ENCODE measurements at regions not wholly inside any gene's neighbourhood (a gene's known extent, or its start where the extent isn't known, plus 50 kb on each side); places are given as distances from the start of the nearest gene placed in this dataset.

DNA sequence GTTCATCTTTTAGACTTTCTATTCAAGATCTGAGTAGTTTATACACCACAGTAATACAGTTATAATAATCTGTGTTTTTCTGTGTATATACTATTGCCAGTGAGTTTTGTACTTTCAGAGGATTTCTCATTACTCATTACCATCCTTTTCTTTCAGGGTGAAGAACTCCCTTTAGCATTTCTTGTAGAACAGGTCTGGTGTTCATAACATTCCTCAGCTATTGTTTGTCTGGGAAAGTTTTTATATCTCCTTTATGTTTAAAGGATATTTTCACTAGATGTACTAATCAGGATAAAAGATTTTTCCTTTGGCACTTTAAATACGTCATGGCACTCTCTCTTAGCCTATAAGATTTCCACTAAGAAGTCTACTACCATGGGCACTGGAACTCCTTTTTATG lies 705.5 kb downstream of the SLC4A3 start:
- TF ChIP-seq, protein P1, sequence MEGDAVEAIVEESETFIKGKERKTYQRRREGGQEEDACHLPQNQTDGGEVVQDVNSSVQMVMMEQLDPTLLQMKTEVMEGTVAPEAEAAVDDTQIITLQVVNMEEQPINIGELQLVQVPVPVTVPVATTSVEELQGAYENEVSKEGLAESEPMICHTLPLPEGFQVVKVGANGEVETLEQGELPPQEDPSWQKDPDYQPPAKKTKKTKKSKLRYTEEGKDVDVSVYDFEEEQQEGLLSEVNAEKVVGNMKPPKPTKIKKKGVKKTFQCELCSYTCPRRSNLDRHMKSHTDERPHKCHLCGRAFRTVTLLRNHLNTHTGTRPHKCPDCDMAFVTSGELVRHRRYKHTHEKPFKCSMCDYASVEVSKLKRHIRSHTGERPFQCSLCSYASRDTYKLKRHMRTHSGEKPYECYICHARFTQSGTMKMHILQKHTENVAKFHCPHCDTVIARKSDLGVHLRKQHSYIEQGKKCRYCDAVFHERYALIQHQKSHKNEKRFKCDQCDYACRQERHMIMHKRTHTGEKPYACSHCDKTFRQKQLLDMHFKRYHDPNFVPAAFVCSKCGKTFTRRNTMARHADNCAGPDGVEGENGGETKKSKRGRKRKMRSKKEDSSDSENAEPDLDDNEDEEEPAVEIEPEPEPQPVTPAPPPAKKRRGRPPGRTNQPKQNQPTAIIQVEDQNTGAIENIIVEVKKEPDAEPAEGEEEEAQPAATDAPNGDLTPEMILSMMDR (IDR thresholded peaks at IDR 0.05; ENCODE audit: insufficient read depth, low read depth, low read length), result no peak
- TF ChIP-seq EZH2 (IDR thresholded peaks at IDR 0.05; ENCODE audit: insufficient read depth, low read length), result no peak
